Right lobe of liver (tissue), 6 donors: ENCODE measurements at regions not wholly inside any gene's neighbourhood (a gene's known extent, or its start where the extent isn't known, plus 50 kb on each side); places are given as distances from the start of the nearest gene placed in this dataset.
"Not testable (repeated sequence)": the region's sequence is repeated elsewhere in the genome, so short reads cannot be mapped to it uniquely, and the experiment has no call there.

Experiments
- ATAC-seq, 4 donors: fragments of 200-7000 bp; cut with Tn5 transposase; one replicate each; pipeline ENCODE4 v1.9.1; 2020; ENCODE audit warnings: mild to moderate bottlenecking in 4 of 4, moderate library complexity in 4 of 4
- DNase-seq, 3 donors: peaks; one replicate each; pipeline ENCODE4 v3.0.0-alpha.2; 2020
- H3K27ac ChIP-seq, 3 donors: fragments of 200-600 bp; one replicate each; pipeline ENCODE4 v1.8.0; 2022
- H3K27me3 ChIP-seq, 2 donors: fragments of 200-600 bp; one replicate each; pipeline ENCODE4 v1.8.0; 2022
- H3K36me3 ChIP-seq, 4 donors: fragments of 200-600 bp; sonication (generic) in 1 of 4; one replicate each; pipeline versions ENCODE4 v1.5.1 to v1.8.0; 2017 to 2022; ENCODE audit warnings: control low read depth in 1 of 4
- H3K4me1 ChIP-seq, 4 donors: fragments of 200-600 bp; sonication (generic) in 1 of 4; one replicate each; pipeline versions ENCODE4 v1.5.1 to v1.8.0; 2017 to 2022; ENCODE audit warnings: control low read depth in 1 of 4
- H3K4me3 ChIP-seq, 3 donors: fragments of 200-600 bp; one replicate each; pipeline ENCODE4 v1.8.0; 2022
- H3K9me3 ChIP-seq, 4 donors: fragments of 200-600 bp; sonication (generic) in 1 of 4; one replicate each; pipeline versions ENCODE4 v1.5.1 to v1.8.0; 2017 to 2022; ENCODE audit warnings: control low read depth in 1 of 4
- CTCF ChIP-seq, 4 donors: fragments of 200-600 bp in 3 of 4; fragments of 450-650 bp in 1 of 4; IDR thresholded peaks; one replicate each; pipeline versions ENCODE4 v1.5.1 to v1.8.0; 2016 to 2022; ENCODE audit warnings: antibody characterized with exemption in 4 of 4, mild to moderate bottlenecking in 2 of 4
- POLR2A ChIP-seq: fragments of 450-650 bp; IDR thresholded peaks from one replicate; pipeline ENCODE4 v1.6.1; 2017; ENCODE audit warnings: antibody characterized with exemption, mild to moderate bottlenecking
- WGBS: methylation state at CpG from one replicate; pipeline ENCODE4 v1.1.6; 2018; ENCODE audit warnings: low coverage, low lambda C conversion rate; ENCODE audit not compliant: insufficient coverage; ENCODE audit errors: missing lambda C conversion rate; 5-methylcytosine and 5-hydroxymethylcytosine counted together
- intact Hi-C, 2 donors: fragments of 100-400 bp; cut with DNase I; formaldehyde crosslinking; loops; one replicate each; pipeline versions ENCODE4 v1.11.2 to v1.14.1; 2022
- donor health status: DM: no; HTN: yes; CAD: no.
- donor health status: DM: no; HTN: no; CAD: no.
- donor health status: DM: no; HTN: no; CAD: no.
- donor health status: DM: no; HTN: yes; CAD: no.
- donor health status: DM: no; HTN: yes; CAD: no.

DNA sequence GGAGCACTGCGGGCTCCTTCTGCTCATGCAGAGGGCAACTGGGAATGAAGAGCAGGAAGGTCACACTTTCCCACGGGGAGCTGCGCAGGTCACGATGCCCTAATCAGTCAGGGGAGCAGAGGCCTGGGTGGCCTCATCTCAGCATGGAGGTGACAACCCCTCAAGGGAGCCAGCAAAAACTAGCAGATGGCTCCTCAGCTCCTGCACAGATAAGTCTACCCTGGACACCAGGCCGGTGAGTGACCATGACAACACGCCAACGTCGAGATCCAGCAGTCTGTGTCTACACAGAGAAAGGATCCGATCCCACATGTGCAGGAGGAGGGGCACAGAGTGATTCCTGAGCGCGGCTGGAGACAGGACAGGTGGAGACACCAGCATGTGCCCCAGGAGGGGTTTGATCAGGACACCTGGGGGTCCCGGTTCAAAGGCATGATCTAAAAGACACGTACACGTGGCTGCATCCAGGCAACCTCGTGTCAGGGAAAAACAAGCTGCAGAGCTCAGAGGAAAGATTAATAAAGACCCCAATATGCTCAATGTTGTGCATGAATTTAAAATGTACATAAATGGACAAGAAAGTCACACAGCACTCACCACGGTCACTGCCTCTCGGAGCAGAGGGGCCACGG lies 153.7 kb upstream of the SFSWAP start:
- WGBS: 49% methylated on average over 15 of the region's 18 CpGs
- intact Hi-C loops: no loop called here
- Histone ChIP-seq H3K27me3 (no peaks in the 10 kb centered on the region), H3K4me1 (no peaks in the 10 kb centered on the region), H3K36me3 (no peaks in the 10 kb centered on the region), H3K4me3 (no peak overlapping the region), H3K27ac (no peak overlapping the region), H3K9me3 (no peaks in the 10 kb centered on the region)
- DNase-seq: no peak
- no peak for TF ChIP-seq POLR2A
- no peak for TF ChIP-seq CTCF (IDR thresholded peaks at IDR 0.05)
- no peak for ATAC-seq

DNA sequence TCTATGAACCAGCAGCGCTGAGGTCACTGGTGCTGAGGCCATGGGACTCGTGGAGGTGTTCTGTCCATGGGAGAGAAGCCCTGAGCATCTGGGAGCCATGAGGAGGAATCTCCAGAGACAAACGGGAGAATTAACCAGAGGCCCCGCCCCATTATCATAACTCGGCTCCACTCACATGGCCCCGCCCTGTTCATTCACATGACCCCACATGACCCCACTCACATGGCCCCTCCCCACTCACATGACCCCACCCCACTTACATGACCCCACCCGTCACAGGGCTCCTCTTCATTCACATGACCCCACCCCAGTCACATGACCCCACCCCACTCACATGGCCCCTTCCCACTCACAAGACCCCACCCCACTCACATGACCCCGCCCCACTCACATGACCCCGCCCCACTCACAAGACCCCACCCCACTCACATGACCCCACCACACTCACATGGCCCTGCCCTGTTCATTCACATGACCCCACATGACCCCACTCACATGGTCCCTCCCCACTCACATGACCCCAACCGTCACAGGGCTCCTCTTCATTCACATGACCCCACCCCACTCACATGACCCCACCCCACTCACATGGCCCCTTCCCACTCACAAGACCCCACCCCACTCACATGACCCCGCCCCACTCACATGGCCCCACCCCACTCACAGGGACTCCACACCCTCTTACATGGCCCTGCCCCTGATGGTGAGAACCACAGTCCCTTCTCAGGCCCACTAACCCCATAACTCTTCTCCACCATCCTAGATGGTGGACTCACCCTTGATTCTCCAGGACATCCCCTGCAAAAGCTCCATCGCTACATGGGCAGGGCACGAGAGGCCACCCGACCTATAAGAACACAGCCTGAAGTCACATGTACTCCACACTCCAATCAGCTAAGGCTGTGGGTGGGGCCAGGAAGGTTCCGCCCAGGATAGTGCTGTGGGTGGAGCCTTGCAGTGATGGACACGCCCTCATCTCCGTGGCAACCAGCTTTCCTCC lies 151.1 kb upstream of the SFSWAP start:
- intact Hi-C loops: no loop called here
- TF ChIP-seq CTCF (IDR thresholded peaks at IDR 0.05) (no peak), POLR2A (no peak)
- no peak for DNase-seq
- Histone ChIP-seq H3K27ac (no peak overlapping the region), H3K4me3 (no peak overlapping the region), H3K4me1 (no peaks in the 10 kb centered on the region), H3K36me3 (no peaks in the 10 kb centered on the region), H3K9me3 (no peaks in the 10 kb centered on the region), H3K27me3 (no peaks in the 10 kb centered on the region)
- ATAC-seq: no peak
- WGBS: 63% methylated on average over 8 of the region's 17 CpGs

DNA sequence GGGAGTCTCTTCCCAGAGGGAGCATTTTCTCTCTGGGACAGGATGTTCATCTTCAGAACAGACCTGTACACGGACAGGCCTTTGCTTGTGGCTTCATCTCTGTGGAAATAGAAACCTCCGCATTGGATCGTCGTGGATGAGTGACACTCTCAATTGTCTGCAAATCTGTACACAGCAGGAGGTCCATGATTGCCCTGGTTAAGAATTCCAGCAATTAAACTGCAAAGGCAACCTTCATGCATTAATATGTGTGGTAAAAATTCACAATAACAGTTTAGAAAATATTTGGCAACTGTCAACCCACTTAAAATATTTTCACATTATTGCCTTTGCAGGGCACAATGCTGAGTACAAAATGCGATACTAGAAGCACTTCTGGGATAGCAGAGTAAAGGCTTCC lies 149.8 kb upstream of the SFSWAP start:
- WGBS: 73% methylated on average over 4 of the region's 5 CpGs
- intact Hi-C loops: no loop called here
- Histone ChIP-seq H3K9me3 (no peaks in the 10 kb centered on the region), H3K27me3 (no peaks in the 10 kb centered on the region), H3K4me1 (no peaks in the 10 kb centered on the region), H3K4me3 (no peak overlapping the region), H3K36me3 (no peaks in the 10 kb centered on the region), H3K27ac (no peak overlapping the region)
- ATAC-seq (no peak), DNase-seq (no peak)
- no peak for TF ChIP-seq POLR2A
- no peak for TF ChIP-seq CTCF (IDR thresholded peaks at IDR 0.05)

DNA sequence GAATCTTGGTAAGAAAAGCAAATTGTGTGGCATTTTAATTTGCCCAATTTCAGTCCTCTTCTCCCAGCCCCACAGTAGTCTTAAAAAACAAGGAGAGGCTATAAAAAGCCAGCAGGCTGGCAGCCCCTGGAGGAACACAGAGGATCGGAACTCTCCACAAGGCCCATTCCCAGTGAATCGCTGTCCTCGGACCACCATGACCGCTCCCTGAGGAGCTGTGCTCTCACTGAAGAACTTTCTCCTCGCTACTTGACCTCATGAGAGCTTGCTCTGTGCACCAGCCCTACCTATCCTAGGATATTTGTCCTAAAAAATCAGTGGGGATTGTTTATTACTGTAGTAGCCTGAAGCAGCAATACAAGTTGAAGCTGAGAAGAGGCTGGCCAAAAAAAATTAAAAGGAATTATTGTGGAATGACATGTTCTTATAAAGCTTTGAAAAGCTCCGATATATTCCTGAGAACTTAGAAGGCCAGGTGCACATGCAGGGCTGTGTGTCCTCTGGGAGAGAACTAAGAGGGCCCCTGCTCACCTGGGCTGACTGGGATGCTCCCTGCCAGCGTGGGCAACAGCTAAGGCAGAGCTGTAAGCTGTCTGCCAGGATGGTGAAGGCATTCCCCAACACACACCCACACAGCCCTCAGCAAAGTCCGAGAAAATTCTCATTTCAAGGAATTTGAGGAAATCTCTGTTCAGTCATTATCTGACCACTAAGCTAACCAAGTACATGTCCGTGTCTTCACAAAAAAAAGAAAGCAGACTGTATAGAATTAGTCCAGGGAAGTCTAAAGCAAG lies 148.8 kb upstream of the SFSWAP start:
- no peak for TF ChIP-seq CTCF (IDR thresholded peaks at IDR 0.05)
- TF ChIP-seq POLR2A: no peak
- H3K27ac ChIP-seq: no peak overlapping the region
- WGBS: 59% methylated on average over 8 of the region's 9 CpGs
- H3K4me3 ChIP-seq: no peak overlapping the region
- H3K9me3 ChIP-seq: no peaks in the 10 kb centered on the region
- DNase-seq (no peak), ATAC-seq (no peak)
- intact Hi-C loops: no loop called here
- H3K36me3 ChIP-seq: no peaks in the 10 kb centered on the region
- H3K27me3 ChIP-seq: no peaks in the 10 kb centered on the region
- no peaks in the 10 kb centered on the region for H3K4me1 ChIP-seq

GRCh38 chr12:131564138-131564727 lies 146.7 kb upstream of the SFSWAP start:
- H3K27me3 ChIP-seq, ATAC-seq, H3K4me3 ChIP-seq, H3K4me1 ChIP-seq, H3K27ac ChIP-seq, H3K36me3 ChIP-seq, intact Hi-C loops, H3K9me3 ChIP-seq, DNase-seq: not testable (repeated sequence)
- WGBS: 26% methylated on average over 8 of the region's 12 CpGs
